HCT116 (cell line): ENCODE measurements at regions not wholly inside any gene's neighbourhood (a gene's known extent, or its start where the extent isn't known, plus 50 kb on each side); places are given as distances from the start of the nearest gene placed in this dataset.

ENCODE experiments used
- ATAC-seq: fragments of 200-7000 bp; cut with Tn5 transposase; 2 replicates; pipeline ENCODE4 v1.9.1; 2020; ENCODE audit warnings: mild to moderate bottlenecking, moderate library complexity
- BruUV-seq: library from RNA; stranded (reverse); fragments of 400-500 nt; replicated peaks from 2 replicates; lab custom pipeline; 2021; lab: Mats Ljungman, UMichigan
- CTCF ChIA-PET: fragments of 300-600 bp; sonication (Branson Sonifier 250); formaldehyde crosslinking; loops from one replicate; lab custom pipeline; 2021; ENCODE audit warnings: antibody characterized with exemption; lab: Charles Lee
- POLR2A ChIA-PET: fragments of 300-600, 350-600 bp; sonication (Branson Sonifier 250); formaldehyde crosslinking; loops from one replicate; lab custom pipeline; 2021; ENCODE audit warnings: antibody characterized with exemption; lab: Charles Lee
- RAD21 ChIA-PET, 2 experiments: fragments of 300-600 bp; sonication (Branson Sonifier 250); formaldehyde crosslinking; loops; one replicate each; lab custom pipeline; 2023; ENCODE audit warnings: low total read pairs in 2 of 2; ENCODE audit not compliant: uncharacterized antibody in 2 of 2, unreplicated experiment in 2 of 2, low non-redundant PET in 1 of 2; lab: Charles Lee
- DNase-seq: peaks from one replicate; pipeline ENCODE4 v3.0.0-alpha.2; 2010; ENCODE audit warnings: low read depth, low spot score
- H2AFZ ChIP-seq: fragments of 200-600 bp; shearing (Covaris generic), sonication (generic); 2 replicates; pipeline ENCODE4 v1.6.1; 2017; ENCODE audit warnings: low read depth, mixed run types, mixed read lengths, antibody characterized with exemption, low read length; ENCODE audit not compliant: poor library complexity, severe bottlenecking
- H3K27ac ChIP-seq: 2 replicates; pipeline ENCODE4 v1.5.1; 2012; ENCODE audit warnings: low read depth, low read length
- H3K27me3 ChIP-seq: fragments of 200-600 bp; sonication (generic); 2 replicates; pipeline ENCODE4 v1.6.1; 2016; ENCODE audit warnings: mixed run types, low read length, mixed read lengths; ENCODE audit not compliant: insufficient read depth
- H3K36me3 ChIP-seq, 2 experiments: fragments of 200-500 bp in 1 of 2; fragments of 200-600 bp in 1 of 2; sonication (Bioruptor generic) in 1 of 2; sonication (generic) in 1 of 2; 2 replicates each; pipeline versions ENCODE4 v1.5.1 to v1.6.1; 2014 to 2016; ENCODE audit warnings: low read length in 2 of 2, inconsistent platforms in 1 of 2, mixed read lengths in 1 of 2, mixed run types in 1 of 2; ENCODE audit not compliant: insufficient read depth in 2 of 2, control insufficient read depth in 1 of 2
- H3K4me1 ChIP-seq, 2 experiments: fragments of 200-600 bp in 1 of 2; sonication (generic) in 1 of 2; 2 replicates each; pipeline versions ENCODE4 v1.5.1 to v1.6.1; 2012 to 2017; ENCODE audit warnings: low read length in 2 of 2, inconsistent platforms in 1 of 2, mild to moderate bottlenecking in 1 of 2, mixed read lengths in 1 of 2, mixed run types in 1 of 2, moderate library complexity in 1 of 2; ENCODE audit not compliant: insufficient read depth in 2 of 2, control insufficient read depth in 1 of 2
- H3K4me2 ChIP-seq: fragments of 200-600 bp; sonication (generic); 2 replicates; pipeline ENCODE4 v1.6.1; 2017; ENCODE audit warnings: mixed run types, low read length, mixed read lengths
- H3K4me3 ChIP-seq, 2 experiments: fragments of 200-600 bp in 1 of 2; sonication (generic) in 1 of 2; replicated peaks in 1 of 2; 2 replicates each; pipeline ENCODE4 v1.5.1; 2011 to 2016; ENCODE audit warnings: low read length in 2 of 2, control low read depth in 1 of 2, low read depth in 1 of 2, mild to moderate bottlenecking in 1 of 2, mixed read lengths in 1 of 2, mixed run types in 1 of 2
- H3K79me2 ChIP-seq: fragments of 200-600 bp; sonication (generic); 2 replicates; pipeline ENCODE4 v1.6.1; 2017; ENCODE audit warnings: mild to moderate bottlenecking, mixed run types, low read length, moderate library complexity, mixed read lengths; ENCODE audit not compliant: insufficient read depth
- H3K9ac ChIP-seq: fragments of 200-600 bp; sonication (generic); 2 replicates; pipeline ENCODE4 v1.6.1; 2016; ENCODE audit warnings: low read length, mixed read lengths
- H3K9me2 ChIP-seq: fragments of 200-600 bp; sonication (generic), shearing (Covaris generic); 2 replicates; pipeline ENCODE4 v1.6.1; 2017; ENCODE audit warnings: mixed run types, mild to moderate bottlenecking, moderate library complexity; ENCODE audit not compliant: insufficient read depth
- H3K9me3 ChIP-seq, 2 experiments: fragments of 200-500 bp in 1 of 2; fragments of 200-600 bp in 1 of 2; sonication (Bioruptor generic) in 1 of 2; sonication (generic) in 1 of 2; 2 replicates each; pipeline ENCODE4 v1.6.1; 2014 to 2017; ENCODE audit warnings: low read length in 2 of 2, mixed read lengths in 2 of 2, inconsistent platforms in 1 of 2, low read depth in 1 of 2, mild to moderate bottlenecking in 1 of 2, mixed run types in 1 of 2, moderate library complexity in 1 of 2; ENCODE audit not compliant: control insufficient read depth in 1 of 2, insufficient read depth in 1 of 2
- H4K20me1 ChIP-seq: fragments of 200-600 bp; sonication (generic), shearing (Covaris generic); 2 replicates; pipeline ENCODE4 v1.6.1; 2017; ENCODE audit warnings: mixed run types, mild to moderate bottlenecking, moderate library complexity; ENCODE audit not compliant: insufficient read depth
- ATF3 ChIP-seq: IDR thresholded peaks from 2 replicates; pipeline ENCODE4 v1.6.1; 2012
- CEBPB ChIP-seq: IDR thresholded peaks from 2 replicates; pipeline ENCODE4 v1.6.1; 2012; ENCODE audit warnings: low read depth
- CTCF ChIP-seq, 3 experiments: fragments of 200-600 bp in 1 of 3; sonication (generic) in 1 of 3; IDR thresholded peaks in 2 of 3; conservative IDR thresholded peaks in 1 of 3; 2 replicates each; pipeline ENCODE4 v1.5.1; 2012 to 2017; ENCODE audit warnings: low read depth in 2 of 3, low read length in 2 of 3, antibody characterized with exemption in 1 of 3, borderline replicate concordance in 1 of 3, control low read depth in 1 of 3, mild to moderate bottlenecking in 1 of 3, mixed read lengths in 1 of 3, mixed run types in 1 of 3, moderate library complexity in 1 of 3; ENCODE audit not compliant: insufficient read depth in 1 of 3
- EGR1 ChIP-seq: IDR thresholded peaks from 2 replicates; pipeline ENCODE4 v1.6.1; 2012; ENCODE audit warnings: low read depth
- EZH2 ChIP-seq: fragments of 200-600 bp; sonication (generic); IDR thresholded peaks from 2 replicates; pipeline ENCODE4 v1.6.1; 2017; ENCODE audit warnings: antibody characterized with exemption, mixed run types
- EZH2phosphoT487 ChIP-seq: fragments of 200-600 bp; IDR thresholded peaks from 2 replicates; pipeline ENCODE4 v1.6.1; 2018; ENCODE audit warnings: antibody characterized with exemption, borderline replicate concordance
- FOSL1 ChIP-seq: IDR thresholded peaks from 2 replicates; pipeline ENCODE4 v1.6.1; 2012; ENCODE audit warnings: low read depth
- MAX ChIP-seq: IDR thresholded peaks from 2 replicates; pipeline ENCODE4 v1.6.1; 2012
- POLR2A ChIP-seq: IDR thresholded peaks from 2 replicates; pipeline ENCODE4 v1.7.0; 2011; ENCODE audit warnings: borderline replicate concordance; ENCODE audit not compliant: insufficient read depth, insufficient read length; ENCODE audit errors: extremely low read depth
- POLR2AphosphoS5 ChIP-seq: IDR thresholded peaks from 2 replicates; pipeline ENCODE4 v1.6.1; 2011; ENCODE audit warnings: mild to moderate bottlenecking, low read depth, low read length, moderate library complexity
- RAD21 ChIP-seq: IDR thresholded peaks from 2 replicates; pipeline ENCODE4 v1.6.1; 2012; ENCODE audit warnings: low read depth, mild to moderate bottlenecking
- SIN3A ChIP-seq: IDR thresholded peaks from 2 replicates; pipeline ENCODE4 v1.6.1; 2012; ENCODE audit warnings: low read depth
- SP1 ChIP-seq: IDR thresholded peaks from 2 replicates; pipeline ENCODE4 v1.6.1; 2012; ENCODE audit warnings: low read depth
- TCF7L2 ChIP-seq: IDR thresholded peaks from 2 replicates; pipeline ENCODE4 v1.7.0; 2011; ENCODE audit warnings: borderline replicate concordance, inconsistent platforms; ENCODE audit not compliant: insufficient read depth, insufficient read length; ENCODE audit errors: extremely low read depth
- YY1 ChIP-seq: IDR thresholded peaks from 2 replicates; pipeline ENCODE4 v1.6.1; 2011; ENCODE audit warnings: low read length, low read depth, moderate library complexity, mild to moderate bottlenecking; ENCODE audit not compliant: insufficient replicate concordance; ENCODE audit errors: extremely low read depth
- ZBTB33 ChIP-seq: IDR thresholded peaks from 2 replicates; pipeline ENCODE4 v1.6.1; 2011; ENCODE audit warnings: mild to moderate bottlenecking, low read length, moderate library complexity; ENCODE audit not compliant: insufficient replicate concordance; ENCODE audit errors: extremely low read depth
- ZFX ChIP-seq: fragments of 450-650 bp; IDR thresholded peaks from 2 replicates; pipeline ENCODE4 v1.6.1; 2017
- ZNF274 ChIP-seq: fragments of 200-500 bp; sonication (Bioruptor generic); IDR thresholded peaks from 2 replicates; pipeline ENCODE4 v1.6.1; 2014; ENCODE audit warnings: mild to moderate bottlenecking, low read depth, low read length, inconsistent platforms
- intact Hi-C: fragments of 100-400 bp; cut with micrococcal nuclease; formaldehyde crosslinking; loops from 2 replicates; pipeline ENCODE4 v1.10.0; 2022

- Histone ChIP-seq H3K27me3 (no peaks in the 10 kb centered on the region), H3K9me3 (no peaks in the 10 kb centered on the region), H3K4me1 (no peaks in the 10 kb centered on the region), H3K9ac (no peak overlapping the region), H3K9me2 (no peaks in the 10 kb centered on the region), H3K27ac (no peak overlapping the region), H3K4me3 (no peak overlapping the region), H3K4me2 (no peak overlapping the region), H2AFZ (no peak overlapping the region), H3K79me2 (no peaks in the 10 kb centered on the region), H3K36me3 (no peaks in the 10 kb centered on the region), H4K20me1 (no peaks in the 10 kb centered on the region)
- no peak for TF ChIP-seq RAD21
- no peak for TF ChIP-seq FOSL1
- no peak for TF ChIP-seq TCF7L2
- no peak for TF ChIP-seq ATF3
- TF ChIP-seq EGR1: no peak
- TF ChIP-seq CTCF (IDR thresholded peaks at IDR 0.05 in 2 of 3, conservative IDR thresholded peaks at IDR 0.05 in 1 of 3; ENCODE audit: borderline replicate concordance in 1 of 3, insufficient read depth in 1 of 3, low read depth in 2 of 3, low read length in 2 of 3): no peak
- no peak for TF ChIP-seq CEBPB
- TF ChIP-seq EZH2: no peak
- TF ChIP-seq POLR2AphosphoS5: no peak
- TF ChIP-seq SP1: no peak
- no peak for TF ChIP-seq ZBTB33
- no peak for TF ChIP-seq ZFX
- no peak for TF ChIP-seq SIN3A
- no peak for TF ChIP-seq ZNF274
- TF ChIP-seq EZH2phosphoT487: no peak
- TF ChIP-seq MAX: no peak
- TF ChIP-seq YY1: no peak
- no peak for TF ChIP-seq POLR2A
- intact Hi-C loops: no loop called here
- no peak for ATAC-seq
- DNase-seq: no peak
- no TSS peak for BruUV-seq
- CTCF ChIA-PET: no interaction called here
- POLR2A ChIA-PET: no interaction called here
- RAD21 ChIA-PET: no interaction called here
Measured at GRCh38 chr17:34182036-34182803, 72.9 kb upstream of the CCL2 start.
